PC-3 (cell line): ENCODE measurements at regions not wholly inside any gene's neighbourhood (a gene's known extent, or its start where the extent isn't known, plus 50 kb on each side); places are given as distances from the start of the nearest gene placed in this dataset.

Source experiments
- ATAC-seq: fragments of 200-7000 bp; cut with Tn5 transposase; 2 replicates; pipeline ENCODE4 v1.9.1; 2020; ENCODE audit warnings: mild to moderate bottlenecking, moderate library complexity
- BruUV-seq: library from RNA; stranded (reverse); fragments of 400-500 nt; replicated peaks from 2 replicates; lab custom pipeline; 2021; lab: Mats Ljungman, UMichigan
- CTCF ChIA-PET: fragments of 300-600 bp; sonication (Branson Sonifier 250); formaldehyde crosslinking; loops from one replicate; lab custom pipeline; 2022; ENCODE audit warnings: antibody characterized with exemption; lab: Charles Lee
- POLR2A ChIA-PET: fragments of 300-600 bp; sonication (Branson Sonifier 250); formaldehyde crosslinking; loops from one replicate; lab custom pipeline; 2022; ENCODE audit warnings: antibody characterized with exemption; ENCODE audit not compliant: unreplicated experiment; lab: Charles Lee
- DNase-seq: peaks from one replicate; pipeline ENCODE4 v3.0.0-alpha.2; 2015
- H2AFZ ChIP-seq: fragments of 300-600 bp; sonication (generic); 2 replicates; pipeline ENCODE4 v1.6.0; 2016; ENCODE audit warnings: antibody characterized with exemption, low read length
- H3F3A ChIP-seq: fragments of 300-600 bp; sonication (generic); one replicate; pipeline ENCODE4 v1.6.0; 2017; ENCODE audit warnings: antibody characterized with exemption, low read length, control low read depth, mild to moderate bottlenecking; ENCODE audit not compliant: unreplicated experiment
- H3K27ac ChIP-seq: fragments of 300-600 bp; sonication (generic); 2 replicates; pipeline ENCODE4 v1.5.1; 2016; ENCODE audit warnings: mild to moderate bottlenecking, low read length
- H3K27me3 ChIP-seq: fragments of 300-600 bp; sonication (generic); 2 replicates; pipeline ENCODE4 v1.6.1; 2016; ENCODE audit warnings: low read length, mixed read lengths
- H3K36me3 ChIP-seq: fragments of 300-600 bp; sonication (generic); 2 replicates; pipeline ENCODE4 v1.6.1; 2016; ENCODE audit warnings: low read depth, mixed run types, low read length, mixed read lengths
- H3K4me1 ChIP-seq: fragments of 300-600 bp; sonication (generic); 2 replicates; pipeline ENCODE4 v1.5.1; 2016; ENCODE audit warnings: low read length; ENCODE audit not compliant: insufficient read depth
- H3K4me2 ChIP-seq: fragments of 300-600 bp; sonication (generic); 2 replicates; pipeline ENCODE4 v1.6.0; 2016; ENCODE audit warnings: low read length
- H3K4me3 ChIP-seq: fragments of 300-600 bp; sonication (generic); 2 replicates; pipeline ENCODE4 v1.5.1; 2016; ENCODE audit warnings: mild to moderate bottlenecking, low read length, mixed read lengths
- H3K79me2 ChIP-seq: fragments of 300-600 bp; sonication (generic); 2 replicates; pipeline ENCODE4 v1.6.1; 2017; ENCODE audit warnings: low read length, mixed read lengths
- H3K9ac ChIP-seq: fragments of 300-600 bp; sonication (generic); 2 replicates; pipeline ENCODE4 v1.6.0; 2016; ENCODE audit warnings: mild to moderate bottlenecking, low read length
- H3K9me2 ChIP-seq: fragments of 300-600 bp; sonication (generic); replicated peaks from 2 replicates; pipeline ENCODE4 v1.6.1; 2016; ENCODE audit warnings: mixed run types, low read length, mixed read lengths
- H3K9me3 ChIP-seq: fragments of 300-600 bp; sonication (generic); 2 replicates; pipeline ENCODE4 v1.6.1; 2016; ENCODE audit warnings: low read length, mixed read lengths
- H4K20me1 ChIP-seq: fragments of 300-600 bp; sonication (generic); 2 replicates; pipeline ENCODE4 v1.6.1; 2016; ENCODE audit warnings: low read length, mixed read lengths
- EZH2 ChIP-seq: fragments of 300-600 bp; sonication (generic); IDR thresholded peaks from one replicate; pipeline ENCODE4 v1.6.1; 2017; ENCODE audit warnings: antibody characterized with exemption, mild to moderate bottlenecking, low read length; ENCODE audit not compliant: unreplicated experiment
- EZH2phosphoT487 ChIP-seq: fragments of 300-600 bp; sonication (generic); IDR thresholded peaks from 2 replicates; pipeline ENCODE4 v1.6.1; 2018; ENCODE audit warnings: mild to moderate bottlenecking, antibody characterized with exemption, low read length, borderline replicate concordance
- intact Hi-C: fragments of 100-400 bp; cut with micrococcal nuclease; formaldehyde crosslinking; loops from 2 replicates; pipeline ENCODE4 v1.9.0; 2023
- TF ChIP-seq, protein P1 (sequence below): fragments of 300-600 bp; sonication (generic); conservative IDR thresholded peaks from 2 replicates; pipeline ENCODE4 v1.5.1; 2017; ENCODE audit warnings: antibody characterized with exemption, low read depth, mild to moderate bottlenecking, low read length

DNA sequence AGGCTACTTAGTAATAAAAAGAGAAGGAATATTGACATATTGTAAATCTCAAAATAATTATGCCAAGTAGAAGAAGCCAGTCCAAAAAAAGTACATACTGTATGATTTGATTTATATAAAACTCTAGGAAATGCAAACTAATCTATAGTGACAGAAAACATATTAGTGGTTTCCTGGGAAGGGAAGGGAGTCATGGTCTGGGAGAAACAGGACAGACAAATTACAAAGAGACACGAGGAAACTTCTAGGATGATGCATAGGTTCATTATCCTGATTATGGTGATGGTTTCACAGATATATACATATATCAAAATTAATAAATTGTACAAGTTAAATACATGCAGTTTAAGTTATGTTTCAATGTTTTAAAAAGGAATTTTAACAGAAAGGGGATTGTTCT is 81.0 kb upstream of the GOLGA8B start:
- ChIA-PET CTCF (no interaction called here), POLR2A (no interaction called here)
- Histone ChIP-seq H3K9me3 (no peaks in the 10 kb centered on the region), H3K79me2 (no peaks in the 10 kb centered on the region), H3K4me3 (no peak overlapping the region), H3K36me3 (no peaks in the 10 kb centered on the region), H3F3A (no peaks in the 10 kb centered on the region), H2AFZ (no peak overlapping the region), H3K4me2 (no peak overlapping the region), H3K27ac (no peak overlapping the region), H3K9ac (no peak overlapping the region), H3K9me2 (no peaks in the 10 kb centered on the region), H4K20me1 (no peaks in the 10 kb centered on the region), H3K4me1 (no peaks in the 10 kb centered on the region), H3K27me3 (peaks cover 56% of the 10 kb centered on the region)
- intact Hi-C loops = no loop called here
- TF ChIP-seq EZH2 = no peak
- TF ChIP-seq, protein P1, sequence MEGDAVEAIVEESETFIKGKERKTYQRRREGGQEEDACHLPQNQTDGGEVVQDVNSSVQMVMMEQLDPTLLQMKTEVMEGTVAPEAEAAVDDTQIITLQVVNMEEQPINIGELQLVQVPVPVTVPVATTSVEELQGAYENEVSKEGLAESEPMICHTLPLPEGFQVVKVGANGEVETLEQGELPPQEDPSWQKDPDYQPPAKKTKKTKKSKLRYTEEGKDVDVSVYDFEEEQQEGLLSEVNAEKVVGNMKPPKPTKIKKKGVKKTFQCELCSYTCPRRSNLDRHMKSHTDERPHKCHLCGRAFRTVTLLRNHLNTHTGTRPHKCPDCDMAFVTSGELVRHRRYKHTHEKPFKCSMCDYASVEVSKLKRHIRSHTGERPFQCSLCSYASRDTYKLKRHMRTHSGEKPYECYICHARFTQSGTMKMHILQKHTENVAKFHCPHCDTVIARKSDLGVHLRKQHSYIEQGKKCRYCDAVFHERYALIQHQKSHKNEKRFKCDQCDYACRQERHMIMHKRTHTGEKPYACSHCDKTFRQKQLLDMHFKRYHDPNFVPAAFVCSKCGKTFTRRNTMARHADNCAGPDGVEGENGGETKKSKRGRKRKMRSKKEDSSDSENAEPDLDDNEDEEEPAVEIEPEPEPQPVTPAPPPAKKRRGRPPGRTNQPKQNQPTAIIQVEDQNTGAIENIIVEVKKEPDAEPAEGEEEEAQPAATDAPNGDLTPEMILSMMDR = no peak
- TF ChIP-seq EZH2phosphoT487 = no peak
- ATAC-seq (no peak), DNase-seq (no peak)
- BruUV-seq = no TSS peak

GRCh38 chr15:34663101-34663500 is 79.7 kb upstream of the GOLGA8B start:
- Histone ChIP-seq H3K9me3 (no peaks in the 10 kb centered on the region), H2AFZ (no peak overlapping the region), H4K20me1 (no peaks in the 10 kb centered on the region), H3K4me3 (no peak overlapping the region), H3K9ac (no peak overlapping the region), H3K27ac (no peak overlapping the region), H3K27me3 (peaks cover 43% of the 10 kb centered on the region), H3K79me2 (no peaks in the 10 kb centered on the region), H3K4me1 (no peaks in the 10 kb centered on the region), H3K36me3 (no peaks in the 10 kb centered on the region), H3K9me2 (no peaks in the 10 kb centered on the region), H3F3A (no peaks in the 10 kb centered on the region), H3K4me2 (no peak overlapping the region)
- no peak for DNase-seq
- no peak for TF ChIP-seq EZH2
- TF ChIP-seq, protein P1 = no peak
- no peak for TF ChIP-seq EZH2phosphoT487
- intact Hi-C loops = no loop called here
- ATAC-seq = no peak
- BruUV-seq = no TSS peak
- ChIA-PET CTCF (no interaction called here), POLR2A (interaction anchor here (0.6 kb wide), 1 partner anchor 46 kb away, joined by 4 read pairs; no protein-coding TSS in a partner anchor)

GRCh38 chr15:34659056-34659455 is 75.6 kb upstream of the GOLGA8B start:
- Histone ChIP-seq H3K27ac (no peak overlapping the region), H3K36me3 (no peaks in the 10 kb centered on the region), H2AFZ (no peak overlapping the region), H3K9me3 (no peaks in the 10 kb centered on the region), H3K4me2 (no peak overlapping the region), H3K4me3 (no peak overlapping the region), H4K20me1 (no peaks in the 10 kb centered on the region), H3K9ac (no peak overlapping the region), H3K79me2 (no peaks in the 10 kb centered on the region), H3K27me3 (peaks cover 18% of the 10 kb centered on the region; the same call in 1 of the 2 replicates), H3K9me2 (no peaks in the 10 kb centered on the region), H3K4me1 (no peaks in the 10 kb centered on the region), H3F3A (no peaks in the 10 kb centered on the region)
- ChIA-PET POLR2A (no interaction called here), CTCF (no interaction called here)
- BruUV-seq = no TSS peak
- intact Hi-C loops = no loop called here
- ATAC-seq (no peak), DNase-seq (no peak)
- no peak for TF ChIP-seq EZH2phosphoT487
- no peak for TF ChIP-seq EZH2
- TF ChIP-seq, protein P1 = no peak
